Mesenchymal stem cell (in vitro differentiated cells and primary cell): ENCODE measurements at regions not wholly inside any gene's neighbourhood (a gene's known extent, or its start where the extent isn't known, plus 50 kb on each side); places are given as distances from the start of the nearest gene placed in this dataset.

Source experiments
- DNase-seq: peaks from one replicate; pipeline ENCODE4 v3.0.0-alpha.2; 2013
- H2AFZ ChIP-seq: one replicate; pipeline ENCODE4 v1.6.1; 2013; ENCODE audit warnings: low read depth, mild to moderate bottlenecking, control low read depth, inconsistent platforms, low read length, moderate library complexity
- H2AK5ac ChIP-seq: 2 replicates; pipeline ENCODE4 v1.6.1; 2013; ENCODE audit warnings: low read length, moderate library complexity, mild to moderate bottlenecking, inconsistent platforms; ENCODE audit not compliant: severe bottlenecking
- H2BK120ac ChIP-seq: one replicate; pipeline ENCODE4 v1.6.1; 2013; ENCODE audit warnings: low read depth, mild to moderate bottlenecking, inconsistent platforms, low read length, moderate library complexity
- H2BK12ac ChIP-seq, 2 experiments: one replicate each; pipeline ENCODE4 v1.6.1; 2013; ENCODE audit warnings: inconsistent platforms in 2 of 2, low read length in 2 of 2, mild to moderate bottlenecking in 2 of 2, moderate library complexity in 2 of 2, control low read depth in 1 of 2
- H2BK15ac ChIP-seq: one replicate; pipeline ENCODE4 v1.6.1; 2013; ENCODE audit warnings: mild to moderate bottlenecking, low read depth, inconsistent platforms; ENCODE audit not compliant: poor library complexity, severe bottlenecking
- H2BK5ac ChIP-seq: 2 replicates; pipeline ENCODE4 v1.6.1; 2013; ENCODE audit warnings: low read depth, mild to moderate bottlenecking, low read length, control low read depth, inconsistent platforms; ENCODE audit not compliant: poor library complexity, severe bottlenecking
- H3K14ac ChIP-seq, 2 experiments: one replicate each; pipeline ENCODE4 v1.6.1; 2013; ENCODE audit warnings: inconsistent platforms in 2 of 2, low read length in 2 of 2, control low read depth in 1 of 2, mild to moderate bottlenecking in 1 of 2, moderate library complexity in 1 of 2
- H3K18ac ChIP-seq, 2 experiments: one replicate each; pipeline ENCODE4 v1.6.1; 2013; ENCODE audit warnings: inconsistent platforms in 2 of 2, low read length in 2 of 2, control low read depth in 1 of 2, low read depth in 1 of 2, mild to moderate bottlenecking in 1 of 2
- H3K23ac ChIP-seq, 2 experiments: one replicate each; pipeline ENCODE4 v1.6.1; 2013; ENCODE audit warnings: inconsistent platforms in 2 of 2, low read length in 2 of 2, mild to moderate bottlenecking in 2 of 2, moderate library complexity in 2 of 2, control low read depth in 1 of 2
- H3K27ac ChIP-seq: 2 replicates; pipeline ENCODE4 v1.5.1; 2013; ENCODE audit warnings: mild to moderate bottlenecking, moderate library complexity, low read length, control low read depth, inconsistent platforms; ENCODE audit not compliant: poor library complexity, severe bottlenecking
- H3K27me3 ChIP-seq, 2 experiments: 2 replicates each; pipeline versions ENCODE4 v1.6.1 to v1.7.0; 2013; ENCODE audit warnings: low read length in 2 of 2, mild to moderate bottlenecking in 2 of 2, moderate library complexity in 2 of 2, control low read depth in 1 of 2, inconsistent platforms in 1 of 2; ENCODE audit not compliant: control insufficient read depth in 1 of 2, insufficient read depth in 1 of 2
- H3K36me3 ChIP-seq, 2 experiments: 2 replicates each; pipeline versions ENCODE4 v1.6.1 to v1.7.0; 2013; ENCODE audit warnings: low read length in 2 of 2, control low read depth in 1 of 2, inconsistent platforms in 1 of 2, low read depth in 1 of 2, mild to moderate bottlenecking in 1 of 2; ENCODE audit not compliant: insufficient read depth in 2 of 2, control insufficient read depth in 1 of 2
- H3K4ac ChIP-seq, 2 experiments: one replicate each; pipeline ENCODE4 v1.6.1; 2013; ENCODE audit warnings: inconsistent platforms in 2 of 2, low read length in 2 of 2, mild to moderate bottlenecking in 2 of 2, moderate library complexity in 2 of 2, control low read depth in 1 of 2, low read depth in 1 of 2
- H3K4me1 ChIP-seq: 2 replicates; pipeline ENCODE4 v1.6.1; 2013; ENCODE audit warnings: low read depth, low read length, control low read depth; ENCODE audit not compliant: control insufficient read depth, insufficient read depth
- H3K4me2 ChIP-seq: 2 replicates; pipeline ENCODE4 v1.6.1; 2013; ENCODE audit warnings: low read length, mild to moderate bottlenecking, inconsistent platforms; ENCODE audit not compliant: poor library complexity, severe bottlenecking
- H3K4me3 ChIP-seq, 2 experiments: 2 replicates each; pipeline versions ENCODE4 v1.5.1 to v1.7.0; 2013; ENCODE audit warnings: low read length in 2 of 2, mild to moderate bottlenecking in 2 of 2, control low read depth in 1 of 2, low read depth in 1 of 2; ENCODE audit not compliant: insufficient read depth in 1 of 2
- H3K79me1 ChIP-seq: replicated peaks from 2 replicates; pipeline ENCODE4 v1.6.1; 2013; ENCODE audit warnings: mild to moderate bottlenecking, control low read depth, low read length, inconsistent platforms; ENCODE audit not compliant: poor library complexity, severe bottlenecking
- H3K9ac ChIP-seq: 2 replicates; pipeline ENCODE4 v1.7.0; 2013; ENCODE audit warnings: mild to moderate bottlenecking, low read length, moderate library complexity
- H3K9me3 ChIP-seq: 2 replicates; pipeline ENCODE4 v1.7.0; 2013; ENCODE audit warnings: mild to moderate bottlenecking, low read length; ENCODE audit not compliant: control insufficient read depth
- H4K8ac ChIP-seq: one replicate; pipeline ENCODE4 v1.6.1; 2013; ENCODE audit warnings: inconsistent platforms, mild to moderate bottlenecking, low read length, moderate library complexity
- H4K91ac ChIP-seq: one replicate; pipeline ENCODE4 v1.6.1; 2013; ENCODE audit warnings: mild to moderate bottlenecking, low read length, inconsistent platforms
- WGBS: methylation state at CpG from one replicate; pipeline ENCODE4 v1.1.7; 2013; ENCODE audit warnings: mixed read lengths; 5-methylcytosine and 5-hydroxymethylcytosine counted together

- Histone ChIP-seq H3K4me1 (no peaks in the 10 kb centered on the region), H4K8ac (no peak overlapping the region), H3K9me3 (no peaks in the 10 kb centered on the region), H3K4me3 (no peak overlapping the region), H3K27me3 (no peaks in the 10 kb centered on the region), H3K36me3 (no peaks in the 10 kb centered on the region), H2BK12ac (no peak overlapping the region), H2BK5ac (no peak overlapping the region), H2AFZ (no peak overlapping the region), H3K23ac (no peak overlapping the region), H3K18ac (no peak overlapping the region), H3K9ac (no peak overlapping the region), H3K4ac (no peak overlapping the region), H3K27ac (no peak overlapping the region), H2BK15ac (no peak overlapping the region), H2BK120ac (no peak overlapping the region), H3K4me2 (no peak overlapping the region), H3K79me1 (no peaks in the 10 kb centered on the region), H2AK5ac (no peak overlapping the region), H4K91ac (no peak overlapping the region), H3K14ac (no peak overlapping the region)
- DNase-seq, result no peak
- 48% methylated on average over 3 of the region's 3 CpGs for WGBS
Observed at GRCh38 chr11:134757633-134758032, 345.6 kb upstream of the B3GAT1 start.

GRCh38 chr11:134756811-134757540, 344.9 kb upstream of the B3GAT1 start:
- 67% methylated on average over 8 of the region's 9 CpGs for WGBS
- no peak overlapping the region for H3K4ac ChIP-seq

GRCh38 chr11:134755535-134755934, 343.5 kb upstream of the B3GAT1 start:
- no peaks in the 10 kb centered on the region for H3K36me3 ChIP-seq
- H4K8ac ChIP-seq, result no peak overlapping the region
- no peaks in the 10 kb centered on the region for H3K4me1 ChIP-seq
- H3K79me1 ChIP-seq, result no peaks in the 10 kb centered on the region
- no peak overlapping the region for H2AK5ac ChIP-seq
- no peak overlapping the region for H2BK120ac ChIP-seq
- WGBS, result 78% methylated on average over 10 of the region's 10 CpGs
- H3K18ac ChIP-seq, result no peak overlapping the region
- no peak for DNase-seq
- H2AFZ ChIP-seq, result no peak overlapping the region
- H2BK5ac ChIP-seq, result no peak overlapping the region
- no peak overlapping the region for H3K14ac ChIP-seq
- H3K9me3 ChIP-seq, result no peaks in the 10 kb centered on the region
- no peak overlapping the region for H2BK15ac ChIP-seq
- H3K4me2 ChIP-seq, result no peak overlapping the region
- no peak overlapping the region for H3K4me3 ChIP-seq
- no peak overlapping the region for H3K4ac ChIP-seq
- no peak overlapping the region for H3K27ac ChIP-seq
- no peak overlapping the region for H3K9ac ChIP-seq
- H2BK12ac ChIP-seq, result no peak overlapping the region
- no peak overlapping the region for H3K23ac ChIP-seq
- H4K91ac ChIP-seq, result no peak overlapping the region
- no peaks in the 10 kb centered on the region for H3K27me3 ChIP-seq

More at GRCh38 chr11:134756811-134757540, 344.9 kb upstream of the B3GAT1 start:
- Histone ChIP-seq H4K91ac (no peak overlapping the region), H3K4me2 (no peak overlapping the region), H4K8ac (no peak overlapping the region), H3K14ac (no peak overlapping the region), H3K27me3 (no peaks in the 10 kb centered on the region), H3K36me3 (no peaks in the 10 kb centered on the region), H2AFZ (no peak overlapping the region), H2BK120ac (no peak overlapping the region), H2BK12ac (no peak overlapping the region), H3K4me3 (no peak overlapping the region), H3K18ac (no peak overlapping the region), H3K23ac (no peak overlapping the region), H2BK15ac (no peak overlapping the region), H2AK5ac (no peak overlapping the region), H3K9ac (no peak overlapping the region), H2BK5ac (no peak overlapping the region), H3K9me3 (no peaks in the 10 kb centered on the region), H3K79me1 (no peaks in the 10 kb centered on the region), H3K4me1 (no peaks in the 10 kb centered on the region), H3K27ac (no peak overlapping the region)
- no peak for DNase-seq

GRCh38 chr11:134754521-134755198, 342.6 kb upstream of the B3GAT1 start:
- no peak overlapping the region for H3K4me2 ChIP-seq
- no peak overlapping the region for H2AFZ ChIP-seq
- H3K23ac ChIP-seq, result no peak overlapping the region
- no peak overlapping the region for H2BK120ac ChIP-seq
- no peak overlapping the region for H4K8ac ChIP-seq
- no peaks in the 10 kb centered on the region for H3K79me1 ChIP-seq
- no peak overlapping the region for H3K4me3 ChIP-seq
- H3K14ac ChIP-seq, result no peak overlapping the region
- no peak overlapping the region for H2AK5ac ChIP-seq
- 72% methylated on average over 19 of the region's 19 CpGs for WGBS
- no peak overlapping the region for H2BK15ac ChIP-seq
- DNase-seq, result no peak
- H2BK5ac ChIP-seq, result no peak overlapping the region
- H3K18ac ChIP-seq, result no peak overlapping the region
- H4K91ac ChIP-seq, result no peak overlapping the region
- H3K4ac ChIP-seq, result no peak overlapping the region
- no peak overlapping the region for H3K9ac ChIP-seq
- no peaks in the 10 kb centered on the region for H3K36me3 ChIP-seq
- H2BK12ac ChIP-seq, result no peak overlapping the region
- no peaks in the 10 kb centered on the region for H3K27me3 ChIP-seq
- H3K4me1 ChIP-seq, result no peaks in the 10 kb centered on the region
- H3K27ac ChIP-seq, result no peak overlapping the region
- no peaks in the 10 kb centered on the region for H3K9me3 ChIP-seq
